ENCODE measurements at regions not wholly inside any gene's neighbourhood (a gene's known extent, or its start where the extent isn't known, plus 50 kb on each side); places are given as distances from the start of the nearest gene placed in this dataset.
"Not testable (repeated sequence)": the region's sequence is repeated elsewhere in the genome, so short reads cannot be mapped to it uniquely, and the experiment has no call there.

- not testable (repeated sequence) for TF ChIP-seq CTCF (IDR thresholded peaks at IDR 0.05); POLR2AphosphoS5 (IDR thresholded peaks at IDR 0.05; ENCODE audit: insufficient read depth in 1 of 2, low read depth in 1 of 2); POLR2A (IDR thresholded peaks at IDR 0.05)
Observed at GRCh38 chr4:26209378-26209777, 111.4 kb upstream of the RBPJ start.

All from vagina (tissue), 2 donors.